RWPE1 (cell line): ENCODE measurements at regions not wholly inside any gene's neighbourhood (a gene's known extent, or its start where the extent isn't known, plus 50 kb on each side); places are given as distances from the start of the nearest gene placed in this dataset.

Experiments
- CTCF ChIA-PET: fragments of 350-600 bp; sonication (Branson Sonifier 250); formaldehyde crosslinking; extraction: SDS; loops from one replicate; lab custom pipeline; 2021; lab: Yijun Ruan, JAX
- POLR2A ChIA-PET: fragments of 400-600 bp; formaldehyde crosslinking; extraction: SDS; loops from one replicate; lab custom pipeline; 2020; ENCODE audit warnings: antibody characterized with exemption; ENCODE audit not compliant: low non-redundant PET; lab: Yijun Ruan, JAX
- DNase-seq: peaks from one replicate; pipeline ENCODE4 v3.0.0; 2012; ENCODE audit warnings: low spot score
- H3K27ac ChIP-seq: fragments of 450-650 bp; 2 replicates; pipeline ENCODE4 v1.5.1; 2017
- CTCF ChIP-seq: fragments of 450-650 bp; conservative IDR thresholded peaks from 2 replicates; pipeline ENCODE4 v1.5.1; 2017; ENCODE audit warnings: low read depth, mild to moderate bottlenecking

- TF ChIP-seq CTCF, result no peak
- H3K27ac ChIP-seq, result no peak overlapping the region
- ChIA-PET CTCF (interaction anchor here (0.6 to 0.7 kb wide), 3 partner anchors 14 to 191 kb away, joined by 3 read pairs; no protein-coding TSS in a partner anchor), POLR2A (no interaction called here)
- no peak for DNase-seq
These were observed 175.9 kb upstream of the CREB1 start for GRCh38 chr2:207353836-207354235.

DNA sequence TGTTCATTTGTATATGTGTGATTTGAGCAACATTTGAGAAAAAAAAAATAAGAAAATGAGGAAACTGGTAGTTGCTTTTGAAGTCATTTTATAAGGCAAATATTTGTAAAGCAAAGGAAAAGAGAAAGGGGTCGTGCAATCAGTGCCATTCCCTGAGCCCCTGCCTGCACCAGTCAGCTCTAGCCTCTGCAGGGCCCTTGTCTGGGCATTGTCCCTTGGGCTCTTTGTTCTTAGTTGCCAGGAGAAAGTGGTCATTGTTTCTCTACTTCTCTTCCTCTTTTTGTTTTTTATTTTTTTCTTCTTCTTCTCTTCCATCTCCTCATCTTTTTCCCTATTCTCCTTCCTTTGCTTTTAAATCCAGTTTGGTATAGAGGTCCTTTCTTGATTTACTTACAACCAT, 175.3 kb upstream of the CREB1 start:
- H3K27ac ChIP-seq, result no peak overlapping the region
- POLR2A ChIA-PET, result no interaction called here
- CTCF ChIA-PET, result interaction anchor here (0.7 kb wide), 1 partner anchor 89 kb away, joined by 3 read pairs; no protein-coding TSS in a partner anchor
- TF ChIP-seq CTCF, result no peak
- no peak for DNase-seq

GRCh38 chr2:207356567-207356966, 173.2 kb upstream of the CREB1 start:
- no peak for DNase-seq
- no peak for TF ChIP-seq CTCF
- no peak overlapping the region for H3K27ac ChIP-seq
- CTCF ChIA-PET, result no interaction called here
- POLR2A ChIA-PET, result no interaction called here

DNA sequence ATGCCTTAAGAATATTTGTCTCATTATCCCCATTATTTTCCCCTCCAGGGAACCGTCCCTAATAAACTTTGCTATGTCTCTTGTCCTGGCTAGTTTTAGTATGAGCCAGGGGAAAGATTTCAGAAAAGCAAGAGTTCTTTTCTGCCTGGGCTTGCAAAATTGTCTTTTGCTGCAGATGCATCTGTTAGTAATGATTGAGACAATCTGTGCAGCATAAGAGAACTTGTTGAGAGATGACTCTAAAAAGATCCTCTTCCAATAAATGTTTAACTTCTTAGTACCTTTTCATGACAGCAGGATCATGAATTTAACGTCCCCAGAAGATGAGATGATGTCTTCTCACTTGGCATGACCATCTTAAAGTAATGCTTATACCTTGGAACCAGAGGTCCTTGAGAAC, 172.5 kb upstream of the CREB1 start:
- H3K27ac ChIP-seq, result no peak overlapping the region
- TF ChIP-seq CTCF, result no peak
- POLR2A ChIA-PET, result no interaction called here
- CTCF ChIA-PET, result no interaction called here
- no peak for DNase-seq

GRCh38 chr2:207362716-207363115, 167.0 kb upstream of the CREB1 start:
- no peak for DNase-seq
- ChIA-PET CTCF (no interaction called here), POLR2A (interaction anchor here (0.5 kb wide), 1 partner anchor 106 kb away, joined by 3 read pairs; no protein-coding TSS in a partner anchor)
- TF ChIP-seq CTCF, result no peak
- no peak overlapping the region for H3K27ac ChIP-seq

DNA sequence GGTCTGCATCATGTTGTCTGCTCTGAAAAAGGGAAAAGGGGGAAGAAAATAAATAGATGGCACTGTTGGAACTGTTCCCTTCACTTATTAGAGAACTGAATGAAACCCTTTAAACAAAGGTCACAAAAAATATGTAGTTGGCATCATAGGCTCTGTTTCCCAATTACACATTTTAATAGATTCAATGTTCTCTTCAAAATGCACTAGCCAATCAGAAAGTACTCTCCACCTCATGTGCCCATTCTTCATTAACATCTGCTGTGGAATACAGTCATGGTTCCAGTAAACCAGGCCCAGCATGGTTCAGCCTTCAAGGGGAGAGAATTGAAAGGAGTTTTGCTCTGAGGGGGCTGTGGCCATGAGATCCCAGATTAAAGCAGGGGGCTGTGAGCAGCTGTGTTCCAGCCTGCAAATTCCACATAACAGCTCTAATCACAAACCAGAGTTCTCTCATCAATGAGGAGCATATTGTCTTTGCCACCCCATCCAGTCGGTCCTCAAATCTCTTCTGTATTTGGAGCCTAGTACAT, 165.9 kb upstream of the CREB1 start:
- no peak for TF ChIP-seq CTCF
- no peak for DNase-seq
- POLR2A ChIA-PET, result no interaction called here
- CTCF ChIA-PET, result no interaction called here
- no peak overlapping the region for H3K27ac ChIP-seq
